Esophagus muscularis mucosa (tissue), 4 donors: ENCODE measurements at regions not wholly inside any gene's neighbourhood (a gene's known extent, or its start where the extent isn't known, plus 50 kb on each side); places are given as distances from the start of the nearest gene placed in this dataset.
A peak's percentile ranks its signal among the peaks of the same experiment; 100 is the strongest.

Source experiments
- DNase-seq: peaks from one replicate; pipeline ENCODE4 v3.0.0-alpha.2; 2017; ENCODE audit errors: extremely low spot score
- H3K27ac ChIP-seq, 4 donors: fragments of 200-600 bp; sonication (generic); replicated peaks in 1 of 4; 1 replicate in 3 of 4; 2 replicates in 1 of 4; pipeline ENCODE4 v1.5.1; 2016 to 2019; ENCODE audit warnings: mild to moderate bottlenecking in 1 of 4
- H3K27me3 ChIP-seq, 4 donors: fragments of 200-600 bp; sonication (generic); one replicate each; pipeline versions ENCODE4 v1.5.1 to v1.6.0; 2016 to 2019
- H3K36me3 ChIP-seq, 4 donors: fragments of 200-600 bp; sonication (generic); one replicate each; pipeline ENCODE4 v1.5.1; 2016 to 2019
- H3K4me1 ChIP-seq, 4 donors: fragments of 200-600 bp; sonication (generic); one replicate each; pipeline ENCODE4 v1.5.1; 2016 to 2019
- H3K4me3 ChIP-seq, 4 donors: fragments of 200-600 bp; sonication (generic); 1 replicate in 2 of 4; 2 replicates in 2 of 4; pipeline ENCODE4 v1.5.1; 2016 to 2019; ENCODE audit warnings: mild to moderate bottlenecking in 4 of 4, moderate library complexity in 1 of 4
- H3K9me3 ChIP-seq, 4 donors: fragments of 200-600 bp; sonication (generic); 1 replicate in 3 of 4; 2 replicates in 1 of 4; pipeline ENCODE4 v1.5.1; 2016 to 2019
- CTCF ChIP-seq, 3 experiments: fragments of 200-600 bp in 2 of 3; fragments of 450-650 bp in 1 of 3; sonication (generic) in 2 of 3; IDR thresholded peaks; one replicate each; pipeline ENCODE4 v1.5.1; 2017 to 2019; ENCODE audit warnings: antibody characterized with exemption in 3 of 3, mild to moderate bottlenecking in 2 of 3, moderate library complexity in 1 of 3
- EP300 ChIP-seq: sonication (generic); formaldehyde crosslinking; IDR thresholded peaks from one replicate; pipeline ENCODE4 v1.6.1; 2017; ENCODE audit warnings: antibody characterized with exemption
- POLR2A ChIP-seq: fragments of 450-650 bp; IDR thresholded peaks from one replicate; pipeline ENCODE4 v1.6.1; 2017; ENCODE audit warnings: antibody characterized with exemption, moderate library complexity, mild to moderate bottlenecking, low read depth
- POLR2AphosphoS5 ChIP-seq, 2 donors: sonication (generic); formaldehyde crosslinking; IDR thresholded peaks; one replicate each; pipeline ENCODE4 v1.6.1; 2017; ENCODE audit warnings: antibody characterized with exemption in 2 of 2
- WGBS: methylation state at CpG from one replicate; pipeline ENCODE4 v1.1.5; 2018; 5-methylcytosine and 5-hydroxymethylcytosine counted together
- intact Hi-C: fragments of 100-400 bp; cut with DNase I; formaldehyde crosslinking; loops from one replicate; pipeline ENCODE4 v1.15.1; 2023

GRCh38 chr16:6155271-6155670 is 1057.7 kb upstream of the EEF2KMT start:
- Histone ChIP-seq H3K27ac (no peak overlapping the region), H3K36me3 (no peaks in the 10 kb centered on the region), H3K4me1 (no peaks in the 10 kb centered on the region), H3K4me3 (no peak overlapping the region), H3K27me3 (no peaks in the 10 kb centered on the region), H3K9me3 (no peaks in the 10 kb centered on the region)
- no peak for TF ChIP-seq CTCF (IDR thresholded peaks at IDR 0.05)
- no peak for TF ChIP-seq POLR2AphosphoS5 (IDR thresholded peaks at IDR 0.05)
- TF ChIP-seq EP300: no peak
- DNase-seq: no peak
- 80% methylated on average over 9 of the region's 9 CpGs for WGBS
- intact Hi-C loops: no loop called here

GRCh38 chr16:6153901-6154300 is 1056.3 kb upstream of the EEF2KMT start:
- H3K27me3 ChIP-seq: no peaks in the 10 kb centered on the region
- no peak for DNase-seq
- WGBS: 86% methylated on average over 5 of the region's 5 CpGs
- no peaks in the 10 kb centered on the region for H3K4me1 ChIP-seq
- H3K9me3 ChIP-seq: no peaks in the 10 kb centered on the region
- no peak for TF ChIP-seq POLR2A
- no peak for TF ChIP-seq CTCF (IDR thresholded peaks at IDR 0.05)
- TF ChIP-seq EP300: no peak
- no peak for TF ChIP-seq POLR2AphosphoS5 (IDR thresholded peaks at IDR 0.05)
- intact Hi-C loops: no loop called here
- no peaks in the 10 kb centered on the region for H3K36me3 ChIP-seq
- no peak overlapping the region for H3K27ac ChIP-seq
- no peak overlapping the region for H3K4me3 ChIP-seq

- TF ChIP-seq EP300 (no peak), CTCF (IDR thresholded peaks at IDR 0.05) (no peak), POLR2AphosphoS5 (IDR thresholded peaks at IDR 0.05) (no peak), POLR2A (no peak)
- no peak overlapping the region for H3K4me3 ChIP-seq
- H3K9me3 ChIP-seq: peaks cover 0 to 10% (median 4%) of the 10 kb centered on the region in 4 donors
- no peaks in the 10 kb centered on the region for H3K27me3 ChIP-seq
- intact Hi-C loops: no loop called here
- DNase-seq: no peak
- no peaks in the 10 kb centered on the region for H3K4me1 ChIP-seq
- H3K36me3 ChIP-seq: no peaks in the 10 kb centered on the region
- WGBS: 87% methylated on average over 10 of the region's 10 CpGs
- H3K27ac ChIP-seq: no peak overlapping the region
These were observed 1051.4 kb upstream of the EEF2KMT start for GRCh38 chr16:6149031-6149430.

GRCh38 chr16:6148361-6148760 is 1050.8 kb upstream of the EEF2KMT start:
- TF ChIP-seq POLR2A: no peak
- no peak for TF ChIP-seq POLR2AphosphoS5 (IDR thresholded peaks at IDR 0.05)
- no peak for TF ChIP-seq CTCF (IDR thresholded peaks at IDR 0.05)
- no peak for TF ChIP-seq EP300
- Histone ChIP-seq H3K4me1 (no peaks in the 10 kb centered on the region), H3K27ac (no peak overlapping the region), H3K27me3 (no peaks in the 10 kb centered on the region), H3K36me3 (no peaks in the 10 kb centered on the region), H3K4me3 (no peak overlapping the region), H3K9me3 (peaks cover 0 to 10% (median 4%) of the 10 kb centered on the region in 4 donors)
- WGBS: 68% methylated on average over 2 of the region's 2 CpGs
- intact Hi-C loops: no loop called here
- DNase-seq: peak; percentile 17

- Histone ChIP-seq H3K4me3 (no peak overlapping the region), H3K4me1 (no peaks in the 10 kb centered on the region), H3K9me3 (peaks cover 0 to 10% (median 4%) of the 10 kb centered on the region in 4 donors), H3K36me3 (no peaks in the 10 kb centered on the region), H3K27ac (no peak overlapping the region), H3K27me3 (no peaks in the 10 kb centered on the region)
- 59% methylated on average over 9 of the region's 9 CpGs for WGBS
- DNase-seq: peak; percentile 88
- TF ChIP-seq POLR2AphosphoS5 (IDR thresholded peaks at IDR 0.05) (no peak), CTCF (IDR thresholded peaks at IDR 0.05) (no peak), POLR2A (no peak), EP300 (no peak)
- intact Hi-C loops: no loop called here
These were observed 1049.4 kb upstream of the EEF2KMT start for GRCh38 chr16:6146874-6147425.
